Stimulated activated CD8-positive, alpha-beta memory T cell treated with anti-CD3 and anti-CD28 coated beads, Interleukin-7, amount 100 ng/mL, for 4 hours (primary cell): ENCODE measurements at regions not wholly inside any gene's neighbourhood (a gene's known extent, or its start where the extent isn't known, plus 50 kb on each side); places are given as distances from the start of the nearest gene placed in this dataset.
"Not testable (repeated sequence)": the region's sequence is repeated elsewhere in the genome, so short reads cannot be mapped to it uniquely, and the experiment has no call there.

Experiments used
- DNase-seq, 2 donors: peaks; one replicate each; pipeline ENCODE4 v3.0.0-alpha.2; 2020; ENCODE audit warnings: low read depth in 2 of 2

DNA sequence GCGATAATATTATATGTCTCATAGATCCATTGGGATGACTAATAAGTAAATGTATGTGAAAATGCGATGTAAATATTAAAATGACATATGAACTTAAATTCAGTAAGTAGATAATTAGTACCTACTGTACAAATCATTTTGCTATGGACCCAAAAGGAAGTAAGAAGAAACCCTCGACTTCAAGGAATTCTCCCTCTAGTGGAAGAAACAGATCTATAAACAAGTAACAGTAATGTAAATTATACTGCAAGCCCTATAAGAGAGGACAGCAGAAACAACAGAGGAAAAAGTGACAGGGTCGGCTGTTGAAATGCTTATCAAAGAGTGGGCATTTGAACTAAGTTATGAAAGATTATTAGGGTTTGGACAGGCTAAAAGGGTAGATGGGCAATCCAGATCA, 320.3 kb downstream of the DMAC1 start:
- no peak for DNase-seq

DNA sequence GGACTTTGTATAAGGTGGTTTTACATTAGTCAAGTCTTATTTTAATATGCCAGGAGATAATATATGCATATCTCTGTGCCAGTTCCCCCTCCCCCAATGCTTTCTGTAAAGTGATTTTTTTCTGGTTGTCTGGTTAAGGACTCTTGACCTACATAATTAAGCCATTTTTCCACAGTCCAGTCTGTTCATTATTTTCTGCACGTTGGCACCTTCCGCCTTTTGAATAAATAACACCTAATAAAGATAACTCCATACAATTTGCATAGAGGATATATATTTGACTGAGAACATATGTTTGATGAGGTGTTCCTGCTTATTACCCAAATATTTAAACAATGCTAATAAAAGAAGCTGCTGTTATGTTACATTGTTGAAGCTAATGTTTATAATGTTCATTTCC, 320.9 kb downstream of the DMAC1 start:
- no peak for DNase-seq

DNA sequence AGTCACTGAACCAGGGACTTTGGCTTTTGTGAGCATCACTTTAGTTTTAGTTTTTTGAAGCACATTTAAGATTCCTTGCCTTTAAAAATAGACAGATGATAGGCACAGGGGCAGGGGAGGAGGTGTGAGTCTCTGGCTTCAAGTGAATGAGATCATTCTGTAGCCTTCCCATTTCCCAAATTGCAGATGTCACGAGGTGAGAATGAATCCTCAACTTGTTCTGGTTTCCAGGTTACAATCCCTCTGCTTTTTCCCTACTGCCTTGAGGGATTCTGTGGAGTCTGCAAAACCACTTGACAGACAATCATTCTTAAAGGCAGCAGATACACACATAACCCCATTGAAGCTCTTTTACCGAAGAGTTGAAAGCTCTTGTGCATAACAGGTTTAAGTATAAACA, 332.4 kb downstream of the DMAC1 start:
- no peak for DNase-seq

DNA sequence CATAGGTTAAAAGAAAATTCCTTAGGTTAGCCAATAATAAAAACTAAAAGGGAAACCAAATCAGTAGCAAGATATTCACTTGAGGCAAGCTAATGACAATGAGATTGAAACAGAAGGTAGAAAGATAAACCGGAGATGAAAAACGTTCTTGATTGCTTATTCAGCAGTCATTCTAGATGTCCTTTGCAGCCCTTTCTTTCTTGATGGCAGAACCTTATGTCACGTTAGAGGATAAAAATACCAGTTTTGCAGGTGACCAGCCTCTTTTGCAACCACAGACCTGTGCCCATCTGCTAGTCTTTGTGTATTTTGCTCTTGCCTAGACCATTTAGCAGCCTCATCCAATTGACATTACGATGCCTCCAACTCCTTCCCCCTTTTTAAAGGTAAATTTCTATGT, 337.8 kb downstream of the DMAC1 start:
- DNase-seq: no peak

DNA sequence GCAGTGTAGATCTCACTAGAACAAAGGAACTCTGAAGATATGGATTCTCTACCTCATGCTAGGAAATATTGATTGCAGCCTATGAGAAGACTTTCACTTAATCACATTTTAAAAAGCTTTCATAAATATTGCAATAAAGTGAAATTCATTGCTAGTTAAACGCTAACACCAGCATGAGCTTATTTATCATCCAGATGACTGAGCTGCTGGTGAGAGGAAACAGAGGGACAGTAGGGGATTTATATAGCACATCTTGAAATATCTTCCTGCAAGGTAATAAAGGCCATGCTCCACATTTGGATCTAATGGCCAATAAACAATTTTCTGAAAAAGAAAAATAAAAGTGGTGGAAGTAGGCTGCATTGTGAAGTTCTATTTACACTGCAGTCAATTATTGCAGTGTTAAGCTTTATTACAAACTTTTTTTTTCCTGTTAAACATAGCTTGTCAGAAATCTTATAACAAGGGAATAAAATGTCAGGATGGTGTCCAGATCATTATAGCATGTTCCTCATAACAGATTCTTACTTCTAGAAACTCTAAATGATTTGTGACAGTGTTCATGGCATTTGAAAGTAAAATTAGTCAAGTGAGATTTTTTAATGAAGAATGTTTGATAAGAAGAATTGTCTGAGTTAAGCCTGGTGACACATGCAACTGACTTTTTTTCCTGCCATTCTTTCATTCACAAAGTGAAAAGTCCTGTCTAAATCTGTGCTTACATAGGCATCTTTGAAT, 342.6 kb downstream of the DMAC1 start:
- DNase-seq: no peak

DNA sequence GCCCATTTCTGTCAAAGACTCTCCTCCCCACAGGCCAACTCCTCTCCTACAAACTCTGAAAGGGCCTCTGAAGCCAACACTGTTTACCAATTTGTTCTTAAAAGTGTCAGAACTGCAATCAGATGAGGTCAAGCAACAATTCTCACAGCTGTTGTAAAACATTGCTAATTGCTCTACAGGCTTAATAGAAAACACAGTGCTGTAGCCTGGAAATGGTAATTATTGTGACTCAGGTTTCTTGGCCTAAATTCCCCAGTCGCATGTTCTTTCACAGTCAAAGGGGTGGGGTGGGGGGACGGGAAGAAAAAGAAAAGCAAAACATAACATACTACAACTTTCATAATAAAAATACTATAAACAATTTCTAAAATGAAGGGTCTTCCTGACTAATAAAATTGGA, 343.2 kb downstream of the DMAC1 start:
- no peak for DNase-seq

DNA sequence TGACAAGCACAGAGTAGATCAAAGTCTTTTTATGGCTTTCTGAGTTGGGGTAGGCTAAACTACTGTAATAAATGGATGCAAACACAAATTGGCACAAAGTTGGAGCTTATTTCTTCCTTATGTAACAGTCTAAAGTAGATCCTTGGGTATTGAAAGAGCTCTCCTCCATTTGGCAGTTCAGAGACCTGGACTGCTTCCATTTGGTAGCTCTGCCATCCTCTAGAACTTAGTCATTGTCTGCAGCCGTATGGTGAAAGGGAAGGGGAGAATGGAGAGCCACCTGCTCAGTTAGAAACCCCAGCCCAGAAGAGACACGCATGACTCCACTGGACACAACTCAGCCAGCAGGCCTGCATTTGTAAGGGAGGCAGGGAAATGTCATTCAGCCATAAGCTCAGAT, 345.0 kb downstream of the DMAC1 start:
- DNase-seq: no peak

DNA sequence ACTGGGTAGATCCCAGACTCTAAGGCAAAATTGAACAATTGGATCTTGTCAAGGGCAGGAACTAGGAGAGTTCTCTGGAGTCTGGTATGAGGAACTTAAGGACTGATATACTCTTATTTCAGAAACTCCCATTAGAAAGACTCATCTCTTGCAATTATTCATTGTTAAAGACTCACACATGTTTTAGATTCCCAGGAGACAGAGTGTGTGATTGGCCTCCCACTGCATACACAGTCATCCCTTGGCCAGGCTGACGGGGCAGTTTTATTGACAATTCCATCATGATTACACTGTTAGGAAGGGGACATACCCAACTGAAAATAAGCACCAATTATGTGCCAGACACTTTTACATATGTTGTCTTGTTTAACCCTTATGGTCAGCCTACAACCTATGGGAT, 347.2 kb downstream of the DMAC1 start:
- DNase-seq: no peak

DNA sequence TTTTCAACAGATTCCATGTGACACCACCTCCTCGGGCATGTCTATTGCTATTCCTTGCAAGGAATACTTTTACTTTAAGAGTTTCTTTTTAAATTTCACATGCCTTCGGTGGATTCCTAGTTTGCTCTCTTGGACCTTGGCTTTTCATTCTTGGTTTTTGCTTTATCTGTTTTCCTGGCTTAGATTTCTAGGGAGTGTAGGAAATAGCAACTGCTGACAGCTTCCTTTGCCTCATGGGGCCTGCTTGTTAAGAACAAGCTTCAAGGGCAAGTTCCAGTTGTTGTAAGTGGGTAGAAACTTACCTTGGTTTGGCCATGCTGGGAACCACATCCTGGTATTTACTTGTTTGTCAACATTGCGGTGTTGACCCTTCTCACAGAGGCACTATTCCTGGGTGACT, 348.5 kb downstream of the DMAC1 start:
- no peak for DNase-seq

DNA sequence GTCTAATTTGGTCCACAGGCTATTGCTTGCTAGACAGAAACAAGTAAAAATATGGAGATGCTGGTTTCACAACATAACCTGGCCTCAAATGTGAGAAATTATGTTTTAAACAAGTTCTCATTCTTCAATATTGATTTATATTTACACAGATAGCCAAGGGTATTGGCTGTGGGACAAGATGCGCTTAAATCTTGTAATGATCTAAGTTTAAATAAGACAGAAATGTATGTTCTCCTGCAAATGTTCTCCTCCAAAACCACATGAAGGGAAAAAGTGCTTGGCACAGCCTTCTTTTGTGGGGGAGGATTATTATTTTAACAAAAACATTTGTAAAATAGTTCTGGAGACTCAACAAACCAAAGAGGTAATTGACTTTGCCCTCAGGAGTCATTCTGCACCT, 356.0 kb downstream of the DMAC1 start:
- DNase-seq: no peak

DNA sequence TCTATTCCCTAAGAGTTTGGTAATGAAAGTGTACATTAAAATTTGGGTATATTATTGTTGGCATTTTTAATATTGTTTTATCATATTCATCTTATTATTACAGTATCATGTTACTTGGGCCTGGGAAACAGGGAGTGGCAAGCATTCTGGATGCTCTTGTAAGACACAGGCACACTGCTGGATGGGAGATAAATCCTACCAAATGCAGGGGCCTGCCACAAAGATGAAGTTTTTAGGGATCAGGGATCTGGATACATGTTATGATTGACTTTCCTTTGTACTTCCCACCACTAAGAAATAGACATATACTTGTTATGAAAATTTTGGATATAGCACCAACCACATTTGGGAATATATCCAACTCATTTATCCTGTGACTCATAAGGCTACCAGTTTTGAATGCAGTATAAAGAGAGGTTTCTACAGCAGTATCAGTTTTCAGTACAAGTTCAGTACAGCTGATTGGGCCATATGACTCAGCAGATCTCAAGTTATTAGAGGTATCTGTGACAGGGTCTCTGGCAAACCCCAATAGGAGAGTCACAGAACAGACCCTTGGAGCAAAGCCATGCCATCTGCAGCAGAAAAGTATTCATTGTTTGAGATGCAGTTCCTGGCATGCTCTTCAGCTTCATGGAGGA, 360.1 kb downstream of the DMAC1 start:
- no peak for DNase-seq

DNA sequence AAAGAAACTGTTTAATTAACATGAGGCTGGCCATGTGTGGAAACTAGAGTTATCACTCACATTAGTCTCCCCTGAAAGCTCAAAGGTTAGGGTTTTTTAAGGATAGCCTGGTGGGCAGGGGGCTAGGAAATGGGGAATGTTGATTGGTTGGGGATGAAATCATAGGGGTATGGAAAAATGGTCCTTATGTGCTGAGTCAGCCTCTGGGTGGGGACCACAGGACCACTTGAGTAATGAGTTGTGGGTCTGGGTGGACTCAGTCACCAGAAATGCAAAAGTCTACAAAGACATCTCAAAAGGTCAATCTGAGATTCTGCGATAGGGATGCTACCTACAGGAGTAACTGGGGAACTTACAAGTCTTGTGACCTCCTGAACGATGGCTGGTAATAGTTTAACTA, 362.8 kb downstream of the DMAC1 start:
- DNase-seq: no peak

DNA sequence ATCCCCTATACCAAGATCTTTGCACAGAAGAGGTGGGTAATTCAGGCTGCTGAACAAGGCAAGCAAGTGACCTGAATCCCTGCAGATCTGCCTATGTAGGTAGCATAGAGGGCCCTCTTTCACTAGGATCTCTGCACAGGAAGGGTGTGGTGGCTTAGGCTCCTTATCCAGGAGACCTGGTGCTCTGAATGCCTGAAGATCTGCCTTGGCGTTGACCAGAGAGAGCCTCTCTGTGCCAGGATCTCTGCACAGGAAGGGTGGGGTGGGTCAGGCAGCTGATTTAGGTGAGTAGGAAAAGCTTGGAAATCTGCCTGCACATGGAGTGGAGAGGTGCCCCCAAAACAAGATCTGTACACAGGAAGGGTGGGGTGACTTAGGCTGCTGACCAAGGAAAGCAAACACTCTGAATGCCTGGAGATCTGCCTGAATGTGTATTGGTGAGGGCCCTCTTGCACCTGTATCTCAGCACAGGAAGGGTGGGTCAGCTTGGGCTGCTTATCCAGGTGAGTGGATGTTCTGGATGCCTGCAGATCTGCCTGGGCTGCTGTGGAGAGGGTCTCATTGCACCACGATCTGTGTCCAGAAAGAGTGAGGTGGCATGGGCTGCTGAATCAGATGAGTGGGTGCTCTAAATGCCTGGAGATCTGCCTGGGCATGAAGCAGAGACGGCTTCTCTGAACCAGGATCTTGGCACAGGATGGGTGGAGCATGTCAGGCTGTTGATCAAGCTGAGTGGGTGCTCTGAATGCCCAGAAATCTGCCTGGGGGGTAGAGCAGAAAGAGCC, 365.9 kb downstream of the DMAC1 start:
- no peak for DNase-seq

DNA sequence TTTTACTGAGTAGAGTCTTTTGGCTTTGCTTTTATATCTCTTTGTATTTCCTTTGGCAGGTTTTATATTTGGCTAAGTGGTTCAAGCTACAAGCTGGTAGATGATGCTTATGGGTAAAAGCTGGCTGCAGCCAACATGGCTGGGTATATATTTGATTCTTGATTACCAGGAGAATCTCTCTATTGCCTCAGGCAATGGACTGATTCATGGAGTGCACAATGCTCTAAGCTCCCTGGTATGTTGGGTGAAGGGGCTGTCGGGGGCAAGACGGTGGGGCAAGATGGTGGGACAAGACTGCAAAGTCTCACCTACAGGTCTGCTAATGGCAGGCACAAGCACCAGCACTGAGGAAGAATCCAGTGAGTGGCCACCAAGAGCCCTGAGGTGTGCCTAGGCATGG, 366.6 kb downstream of the DMAC1 start:
- no peak for DNase-seq

DNA sequence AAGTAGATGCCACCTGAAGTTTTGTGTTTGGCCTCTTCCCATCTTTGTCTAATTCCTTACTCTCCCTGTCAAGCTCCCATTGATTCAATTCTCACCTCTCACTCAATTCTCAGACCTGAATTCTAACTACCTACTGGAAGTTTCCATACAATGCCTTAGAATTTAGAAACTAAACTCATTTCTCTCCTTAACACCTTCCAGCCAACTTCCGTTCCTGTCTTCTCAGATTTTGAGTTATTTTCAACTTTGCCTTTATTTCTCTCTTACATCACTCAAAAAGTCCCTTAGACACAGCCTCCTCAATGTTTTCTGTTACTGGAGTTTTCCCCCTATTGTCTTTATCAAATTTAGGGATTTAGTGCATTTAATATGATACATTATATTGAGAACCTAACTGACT, 382.2 kb downstream of the DMAC1 start:
- DNase-seq: not testable (repeated sequence)

DNA sequence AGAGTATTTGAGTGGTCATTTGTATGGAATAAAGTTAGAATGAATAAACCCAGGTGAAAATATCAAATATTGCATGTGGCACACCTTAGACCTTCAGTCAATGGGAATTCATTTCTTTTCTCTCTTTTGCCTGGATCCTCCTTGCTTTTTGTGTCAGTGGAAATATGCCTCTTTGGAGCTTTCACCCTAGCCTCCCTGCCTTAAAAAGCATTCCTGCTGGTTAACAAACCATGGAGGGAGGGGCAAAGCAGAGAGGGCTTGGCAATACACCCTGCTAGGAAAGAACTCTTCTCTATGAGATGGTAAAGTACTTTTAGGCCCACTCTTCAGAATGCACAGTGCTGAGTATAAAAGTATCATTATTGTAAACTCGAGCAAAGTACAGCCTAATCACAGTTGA, 383.7 kb downstream of the DMAC1 start:
- no peak for DNase-seq

DNA sequence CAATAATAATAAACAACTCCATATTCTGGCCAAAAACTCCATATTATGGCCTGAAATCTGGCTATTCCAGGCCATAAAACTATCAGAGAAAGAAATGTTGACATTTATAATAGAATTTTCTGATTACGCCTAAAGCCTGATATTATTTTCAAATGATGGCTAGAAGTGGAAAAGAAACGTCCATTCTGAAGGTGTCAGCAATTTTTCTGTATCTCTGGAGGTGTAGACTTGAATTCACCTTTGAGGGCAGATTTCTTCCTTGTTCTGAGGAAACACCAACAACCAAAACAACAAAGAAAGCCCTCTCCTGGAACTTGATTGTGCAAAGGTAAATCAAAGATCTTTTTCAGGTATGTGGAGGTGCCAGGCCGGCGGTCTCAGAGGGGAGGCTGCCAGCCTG, 390.7 kb downstream of the DMAC1 start:
- no peak for DNase-seq

DNA sequence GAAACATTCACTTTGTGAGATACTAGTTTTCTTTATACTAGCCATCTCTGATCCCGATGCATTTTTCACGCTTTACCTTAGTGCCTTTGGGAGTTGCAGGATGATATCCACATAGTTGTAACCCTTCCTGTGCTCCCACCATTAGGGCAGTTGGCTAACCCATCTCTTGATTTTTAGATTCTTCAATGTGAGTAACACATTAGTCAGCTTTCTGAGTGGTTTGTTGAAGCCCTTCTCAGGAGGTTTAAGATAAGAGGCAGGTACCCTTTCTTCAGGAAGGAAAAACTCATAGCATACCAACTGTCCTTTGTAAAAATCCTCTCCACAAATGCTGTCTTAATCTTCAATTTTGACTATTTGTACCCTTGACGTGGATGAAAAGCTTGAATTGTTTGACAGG, 392.3 kb downstream of the DMAC1 start:
- DNase-seq: no peak

DNA sequence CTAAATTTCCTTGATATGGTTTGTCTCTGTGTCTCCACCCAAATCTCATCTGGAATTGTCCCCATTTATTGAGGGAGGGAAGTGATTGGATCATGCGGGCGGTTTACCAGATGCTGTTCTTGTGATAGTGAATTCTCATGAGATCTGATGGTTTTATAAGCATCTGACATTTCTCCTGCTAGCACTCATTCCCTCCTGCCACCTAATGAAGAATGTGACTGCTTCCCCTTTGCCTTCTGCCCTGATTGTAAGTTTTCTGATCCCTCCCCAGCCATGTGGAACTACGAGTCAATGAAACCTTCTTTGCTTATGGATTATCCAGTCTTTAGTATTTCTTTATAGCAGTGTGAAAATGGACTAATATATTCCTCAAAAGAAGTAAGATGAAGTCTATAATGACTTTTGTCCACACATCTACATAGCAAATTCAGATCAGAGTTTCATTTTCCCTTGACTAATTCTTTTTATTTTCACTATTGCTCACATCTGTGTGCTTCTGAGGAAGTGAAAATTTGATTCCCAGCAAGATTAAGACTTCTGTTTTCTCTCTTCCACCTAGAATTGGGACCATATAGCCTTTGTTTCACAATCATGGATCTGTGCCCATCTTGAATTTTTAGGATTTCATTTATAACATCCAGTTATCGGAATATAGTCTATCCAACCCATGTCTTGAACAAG, 393.5 kb downstream of the DMAC1 start:
- DNase-seq: no peak

DNA sequence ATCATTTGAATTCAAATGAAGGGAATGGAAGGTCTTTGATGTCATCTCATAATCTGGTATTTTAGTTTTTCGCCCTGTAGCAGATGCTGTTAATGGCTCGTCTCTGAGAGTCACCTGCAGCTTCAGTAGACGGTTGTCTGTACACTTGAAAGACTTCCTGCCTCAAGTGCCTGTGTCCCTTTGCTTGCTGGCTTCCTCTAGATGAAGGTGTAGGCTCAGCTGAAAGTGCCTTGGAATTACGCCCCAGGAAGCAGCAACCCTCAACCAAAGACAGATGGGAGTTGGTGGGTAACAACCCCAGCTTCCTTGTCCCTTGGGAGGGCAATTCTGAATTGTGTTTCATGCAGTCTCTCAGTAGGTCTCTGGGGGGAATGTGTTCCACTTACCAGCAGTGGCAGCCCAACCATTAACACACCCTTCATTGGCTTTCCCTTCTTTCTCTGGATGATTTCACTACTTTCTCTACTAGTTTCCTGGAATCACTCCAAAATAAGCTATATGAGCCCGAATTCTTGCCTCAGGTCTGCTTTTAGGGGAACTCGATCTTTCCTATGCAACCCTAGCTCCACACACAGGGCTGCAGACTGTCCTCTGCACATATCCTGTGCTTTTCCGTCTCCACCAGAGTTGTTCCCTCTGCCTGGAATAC, 395.6 kb downstream of the DMAC1 start:
- no peak for DNase-seq

DNA sequence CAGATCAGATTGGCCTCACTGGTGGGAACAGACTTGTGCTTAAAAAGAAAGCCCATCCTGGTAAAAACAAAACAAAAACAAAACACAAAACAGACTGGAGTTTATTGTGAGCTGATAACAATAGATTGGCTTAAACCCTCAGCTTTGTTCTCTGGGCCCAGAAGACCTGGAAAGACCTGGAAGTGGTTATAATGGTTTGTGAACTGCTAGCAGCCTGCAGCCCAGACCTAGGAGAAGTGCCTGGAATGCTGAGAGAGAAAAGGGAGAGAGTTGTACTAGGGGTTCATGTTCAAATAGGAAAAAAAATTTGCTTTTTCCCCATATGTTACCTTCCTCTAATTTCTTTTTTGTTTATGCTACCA, 396.6 kb downstream of the DMAC1 start:
- DNase-seq: no peak
